ENCODE measurements at regions not wholly inside any gene's neighbourhood (a gene's known extent, or its start where the extent isn't known, plus 50 kb on each side); places are given as distances from the start of the nearest gene placed in this dataset.

- TF ChIP-seq CTCF (IDR thresholded peaks at IDR 0.05; ENCODE audit: low read depth, low read length) (no peak), EZH2phosphoT487 (IDR thresholded peaks at IDR 0.05; ENCODE audit: low read depth) (no peak)
These were observed 1692.0 kb downstream of the REEP3 start for GRCh38 chr10:65213170-65213569.
